Skin of body (tissue), 1 donor: ENCODE measurements at regions not wholly inside any gene's neighbourhood (a gene's known extent, or its start where the extent isn't known, plus 50 kb on each side); places are given as distances from the start of the nearest gene placed in this dataset.
"Not testable (repeated sequence)": the region's sequence is repeated elsewhere in the genome, so short reads cannot be mapped to it uniquely, and the experiment has no call there.

ENCODE experiments used
- DNase-seq: peaks from one replicate; lab custom pipeline; 2025; lab: John Stamatoyannopoulos, UW

DNA sequence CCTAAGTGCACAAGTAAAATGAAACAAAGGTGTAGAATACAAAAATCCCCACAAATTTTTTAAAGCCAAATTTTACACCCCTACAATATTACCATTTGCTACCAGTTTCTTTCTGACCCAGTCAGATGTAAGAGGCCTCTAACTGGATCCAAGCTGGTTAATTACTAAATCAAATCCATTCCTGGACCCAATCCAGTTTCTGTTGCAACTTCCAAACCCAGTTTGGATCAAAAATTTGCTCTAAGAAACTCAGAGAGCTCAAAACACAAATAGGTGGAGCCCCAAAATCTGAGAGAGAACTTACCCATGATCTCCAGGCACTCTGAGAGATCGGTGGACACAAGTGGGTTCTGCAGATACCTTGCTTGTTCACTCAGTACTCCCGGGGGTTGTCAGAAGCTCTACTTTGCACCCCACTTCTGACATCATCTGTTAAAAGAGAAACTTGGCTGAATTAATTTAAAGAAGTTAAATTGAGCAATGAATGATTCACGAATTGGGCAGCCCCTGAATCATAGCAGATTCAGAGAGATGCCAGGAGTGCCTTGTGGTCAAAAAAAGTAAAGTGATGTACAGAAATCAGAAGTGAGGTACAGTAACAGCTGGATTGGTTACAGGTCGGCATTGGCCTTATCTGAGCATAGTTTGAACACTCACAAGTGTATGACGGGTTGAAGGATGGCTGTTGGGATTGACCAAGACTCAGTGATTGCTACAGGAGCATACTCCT is 448.0 kb downstream of the KCNT2 start:
- DNase-seq, result no peak

- no peak for DNase-seq
These were observed 452.7 kb downstream of the KCNT2 start for GRCh38 chr1:196155586-196155985.

DNA sequence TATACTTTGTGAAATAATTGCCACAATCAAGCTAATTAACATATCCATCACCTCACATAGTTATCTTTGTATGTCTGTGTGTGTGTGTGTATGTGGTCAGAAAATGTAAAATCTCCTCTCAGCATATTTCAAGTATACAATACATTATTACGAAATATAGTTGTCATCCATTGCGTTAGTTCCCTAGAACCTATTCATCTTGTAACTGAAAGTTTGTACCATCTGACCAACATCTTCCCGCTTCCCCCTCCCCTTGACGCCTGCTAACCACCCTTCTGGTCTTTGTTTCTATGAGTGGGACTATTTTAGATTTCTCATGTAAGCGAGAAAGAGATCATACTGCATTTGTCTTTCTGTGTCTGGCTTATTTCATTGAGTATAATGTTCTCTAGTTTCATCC is 455.3 kb downstream of the KCNT2 start:
- no peak for DNase-seq

DNA sequence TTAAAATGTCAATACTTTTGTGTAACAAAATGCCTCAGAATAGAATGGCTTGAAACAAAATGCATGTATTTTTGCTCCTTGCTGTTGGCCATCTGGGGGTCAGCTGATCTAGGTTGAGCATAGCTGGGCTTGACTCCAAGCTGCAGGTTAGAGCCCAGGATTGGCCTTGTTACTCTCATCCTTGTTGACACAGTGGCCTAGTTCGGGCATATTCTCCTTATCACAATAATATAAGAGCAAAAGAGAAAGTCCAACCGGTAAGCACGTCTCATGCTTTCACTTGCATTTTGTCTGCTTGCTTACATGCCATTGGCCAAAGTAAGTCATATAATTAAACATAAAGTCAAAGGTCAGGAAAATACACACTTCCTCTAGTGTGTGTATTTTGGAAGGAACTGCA is 456.2 kb downstream of the KCNT2 start:
- DNase-seq, result no peak

- DNase-seq, result peak; percentile 3
These were observed 459.8 kb downstream of the KCNT2 start for GRCh38 chr1:196148367-196148970.

GRCh38 chr1:196147530-196147929 is 460.7 kb downstream of the KCNT2 start:
- no peak for DNase-seq

DNA sequence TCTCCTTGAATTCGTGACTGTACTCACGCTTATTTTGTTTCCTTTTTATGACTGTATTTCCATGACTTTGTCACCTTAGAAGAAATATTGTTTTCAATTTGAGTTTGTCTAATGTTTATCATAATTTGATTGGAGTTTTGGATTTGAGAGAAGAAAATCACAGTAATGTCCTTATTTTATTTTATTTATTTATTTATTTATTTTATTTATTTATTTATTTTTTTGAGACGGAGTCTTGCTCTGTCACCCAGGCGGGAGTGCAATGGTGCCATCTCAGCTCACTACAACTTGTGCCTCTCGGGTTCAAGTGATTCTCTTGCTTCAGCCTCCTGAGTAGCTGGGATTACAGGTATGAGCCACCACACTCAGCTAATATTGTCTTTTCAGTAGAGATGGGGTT is 463.1 kb downstream of the KCNT2 start:
- not testable (repeated sequence) for DNase-seq

DNA sequence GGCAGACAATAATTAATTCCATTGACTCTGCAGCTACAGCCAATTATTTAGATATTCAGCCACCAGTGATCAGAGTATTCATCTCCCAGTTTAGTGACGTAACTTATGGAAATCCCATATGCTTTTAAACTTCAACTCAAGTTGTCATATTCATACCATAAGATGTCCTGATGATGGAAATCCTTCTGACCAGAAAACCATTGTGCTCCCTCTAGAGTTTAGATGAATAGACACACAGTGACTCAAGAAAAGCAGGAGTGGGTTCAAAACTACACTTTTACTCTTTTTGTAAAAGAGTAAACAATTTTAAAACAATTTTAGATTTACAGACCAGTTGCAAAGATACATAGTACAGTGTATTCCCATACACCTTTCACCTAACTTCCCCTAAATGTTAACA is 463.7 kb downstream of the KCNT2 start:
- DNase-seq, result no peak

GRCh38 chr1:196143602-196144342 is 464.5 kb downstream of the KCNT2 start:
- DNase-seq, result no peak

GRCh38 chr1:196142111-196142640 is 466.1 kb downstream of the KCNT2 start:
- no peak for DNase-seq

- DNase-seq, result no peak
These were observed 471.8 kb downstream of the KCNT2 start for GRCh38 chr1:196136396-196136795.

DNA sequence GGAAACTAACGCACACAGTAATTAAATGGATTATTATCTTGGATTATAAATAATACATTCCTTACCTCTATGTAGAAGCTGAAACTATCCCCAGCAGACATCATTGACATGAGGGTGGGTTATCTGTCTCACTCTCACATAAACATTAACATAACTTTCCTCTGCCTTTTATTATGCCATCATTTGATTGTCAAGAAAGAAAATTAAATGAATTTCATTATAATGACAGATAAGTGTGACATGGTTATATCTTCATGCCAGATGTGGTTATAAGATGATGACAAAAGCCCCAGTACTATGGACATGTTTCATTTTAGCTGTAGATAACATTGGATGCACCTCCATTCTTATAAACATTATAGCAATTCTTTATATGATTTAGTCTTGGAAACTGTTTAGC is 476.5 kb downstream of the KCNT2 start:
- DNase-seq, result no peak

GRCh38 chr1:196128835-196129234 is 479.4 kb downstream of the KCNT2 start:
- no peak for DNase-seq

- DNase-seq, result no peak
These were observed 487.1 kb downstream of the KCNT2 start for GRCh38 chr1:196121181-196121580.

DNA sequence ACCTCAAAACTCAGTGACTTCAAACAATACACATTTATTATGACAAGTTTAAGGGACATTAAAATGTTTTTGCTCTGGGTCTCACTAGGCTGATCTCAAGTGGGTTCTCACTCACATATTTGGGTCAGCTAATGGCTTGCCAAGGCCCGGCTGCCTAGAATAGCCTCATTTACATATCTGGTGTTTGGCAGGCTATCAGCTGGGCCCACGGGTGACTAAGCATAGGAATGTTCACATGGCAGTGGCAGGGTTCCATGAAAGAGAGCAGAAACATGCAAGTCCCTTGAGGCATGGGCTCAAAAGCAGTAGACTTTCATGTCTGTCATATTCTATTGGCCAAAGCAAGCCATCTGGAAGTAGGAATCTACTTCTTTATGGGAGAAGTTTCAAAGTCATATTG is 492.6 kb downstream of the KCNT2 start:
- no peak for DNase-seq

- no peak for DNase-seq
These were observed 494.0 kb downstream of the KCNT2 start for GRCh38 chr1:196114193-196114592.

DNA sequence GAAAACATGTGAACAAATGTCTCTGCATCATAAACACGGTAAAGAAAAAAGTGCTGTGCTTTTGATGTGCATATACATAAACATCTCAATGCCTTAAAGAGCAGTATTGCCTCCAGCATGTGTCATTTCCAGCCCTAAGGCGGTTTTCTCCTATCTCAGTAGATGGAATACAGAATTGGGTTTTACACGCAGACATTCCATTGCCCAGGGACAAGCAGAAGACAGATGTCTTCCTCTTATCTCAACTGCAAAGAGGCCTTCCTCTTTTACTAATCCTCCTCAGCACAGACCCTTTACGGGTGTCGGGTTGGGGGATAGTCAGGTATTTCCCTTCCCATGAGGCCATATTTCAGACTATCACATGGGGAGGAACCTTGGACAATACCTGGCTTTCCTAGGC is 499.2 kb downstream of the KCNT2 start:
- DNase-seq, result not testable (repeated sequence)

GRCh38 chr1:196105901-196106300 is 502.3 kb downstream of the KCNT2 start:
- no peak for DNase-seq

DNA sequence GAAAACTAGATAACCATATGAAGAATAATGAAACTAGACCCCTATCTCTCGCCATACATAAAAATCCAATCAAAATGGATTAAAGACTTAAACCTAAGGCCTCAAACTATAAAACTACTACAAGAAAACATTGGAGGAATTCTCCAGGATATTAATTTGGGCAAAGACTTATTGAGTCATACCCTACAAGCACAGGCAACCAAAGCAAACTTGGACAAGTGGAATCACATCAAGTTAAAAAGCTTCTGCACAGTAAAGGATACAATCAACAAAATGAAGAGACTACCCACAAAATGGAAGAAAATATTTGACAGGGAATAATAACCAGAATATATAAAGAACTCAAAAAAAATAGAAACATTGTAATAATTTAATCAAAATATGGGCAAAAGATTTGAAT is 505.4 kb downstream of the KCNT2 start:
- DNase-seq, result no peak

DNA sequence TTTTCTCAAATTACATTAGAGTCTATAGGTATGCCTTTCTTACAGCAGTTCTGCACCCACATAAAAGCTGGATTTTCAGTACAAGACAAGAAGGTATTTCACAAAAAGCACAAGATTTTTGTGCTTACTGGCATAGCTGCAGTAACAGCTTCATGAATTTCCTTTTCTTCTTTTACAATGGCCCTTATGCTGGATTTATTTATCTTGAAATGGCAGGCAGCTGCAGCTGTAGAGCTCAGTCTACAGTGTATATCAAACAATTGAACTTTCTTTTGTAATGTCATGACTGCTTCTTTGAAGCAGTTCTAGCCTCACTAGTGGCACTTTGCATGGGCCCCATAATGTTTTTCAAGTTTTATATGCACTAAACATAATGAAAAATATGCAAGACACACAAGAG is 510.2 kb downstream of the KCNT2 start:
- DNase-seq, result no peak

- no peak for DNase-seq
These were observed 513.4 kb downstream of the KCNT2 start for GRCh38 chr1:196094821-196095220.

DNA sequence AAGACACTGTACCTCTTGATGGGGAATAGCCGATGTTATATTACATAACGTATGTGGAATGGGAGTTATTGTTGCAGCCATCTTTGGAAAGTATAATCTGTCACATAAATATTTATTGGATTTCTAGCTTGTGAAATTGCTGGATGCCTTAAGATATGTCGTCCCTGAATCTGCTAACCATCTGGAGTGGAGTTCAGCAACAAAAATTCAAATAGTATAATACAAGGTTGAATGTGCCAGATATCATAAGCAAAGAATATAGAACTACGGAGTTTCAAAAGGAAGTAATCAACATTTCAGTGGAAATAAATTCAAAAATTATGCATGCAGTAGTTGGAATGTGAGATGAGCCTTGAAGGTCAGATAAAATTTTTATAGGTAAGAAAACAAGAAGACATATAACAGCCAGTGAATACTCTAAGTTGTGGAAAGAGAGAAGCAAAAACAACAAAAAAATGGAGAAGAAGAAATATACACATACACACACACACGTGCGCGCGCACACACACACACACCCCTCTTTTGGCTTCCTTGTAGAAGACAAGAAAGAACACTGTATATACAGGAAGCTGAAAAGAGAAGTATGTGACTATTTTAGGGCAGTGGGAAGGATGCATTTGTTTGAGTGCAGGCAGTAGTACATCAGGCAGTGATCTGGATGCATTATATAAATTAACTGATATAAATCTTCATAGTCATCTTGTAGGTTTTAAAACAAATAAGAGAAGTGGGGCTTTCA is 516.7 kb downstream of the KCNT2 start:
- DNase-seq, result peak; percentile 53
